GM12878 (cell line): ENCODE measurements at regions not wholly inside any gene's neighbourhood (a gene's known extent, or its start where the extent isn't known, plus 50 kb on each side); places are given as distances from the start of the nearest gene placed in this dataset.

Source experiments
- ATAC-seq: fragments of 200-7000 bp; cut with Tn5 transposase; 3 replicates; pipeline ENCODE4 v1.9.1; 2020; ENCODE audit warnings: mild to moderate bottlenecking, moderate library complexity
- BruUV-seq: library from RNA; stranded (reverse); fragments of 400-500 nt; replicated peaks from 2 replicates; lab custom pipeline; 2021; lab: Mats Ljungman, UMichigan
- CTCF ChIA-PET: fragments of 300-600 bp; sonication (Branson Sonifier 250); formaldehyde crosslinking; extraction: SDS; loops from one replicate; lab custom pipeline; 2021; ENCODE audit warnings: inconsistent platforms; lab: Yijun Ruan, JAX
- POLR2A ChIA-PET: fragments of 350-600 bp; formaldehyde crosslinking; extraction: SDS; loops from one replicate; lab custom pipeline; 2021; ENCODE audit warnings: inconsistent platforms; lab: Charles Lee
- RAD21 ChIA-PET: fragments of 300-600 bp; sonication (Branson Sonifier 250); formaldehyde crosslinking; loops from one replicate; lab custom pipeline; 2023; ENCODE audit warnings: antibody characterized with exemption; ENCODE audit not compliant: unreplicated experiment; lab: Charles Lee
- SMC1A ChIA-PET: fragments of 300-600 bp; sonication (Branson Sonifier 250); formaldehyde crosslinking; loops from one replicate; lab custom pipeline; 2023; ENCODE audit not compliant: unreplicated experiment, uncharacterized antibody; lab: Charles Lee
- DNase-seq: peaks from one replicate; pipeline ENCODE4 v3.0.0-alpha.2; 2011; ENCODE audit warnings: low read depth, low spot score
- FAIRE-seq: peaks from 3 replicates; lab custom pipeline; 2011; peaks lifted over from hg19 to GRCh38; lab: Jason Lieb, UNC
- H2AFZ ChIP-seq: 2 replicates; pipeline ENCODE4 v1.6.0; 2011; ENCODE audit warnings: low read depth, low read length, control low read depth; ENCODE audit not compliant: control insufficient read depth
- H3K27ac ChIP-seq: 2 replicates; pipeline ENCODE4 v1.5.1; 2011; ENCODE audit warnings: control low read depth; ENCODE audit not compliant: control insufficient read depth, insufficient read depth
- H3K27me3 ChIP-seq, 2 experiments: replicated peaks in 1 of 2; 2 replicates each; pipeline versions ENCODE4 v1.6.0 to v1.6.1; 2011; ENCODE audit warnings: low read length in 1 of 2; ENCODE audit not compliant: control insufficient read depth in 2 of 2, insufficient read depth in 2 of 2
- H3K36me3 ChIP-seq, 2 experiments: 2 replicates each; pipeline ENCODE4 v1.5.1; 2011; ENCODE audit warnings: low read length in 1 of 2; ENCODE audit not compliant: control insufficient read depth in 2 of 2, insufficient read depth in 2 of 2
- H3K4me1 ChIP-seq: 2 replicates; pipeline ENCODE4 v1.6.1; 2011; ENCODE audit warnings: mild to moderate bottlenecking, low read length, moderate library complexity, mixed read lengths; ENCODE audit not compliant: control insufficient read depth, insufficient read depth
- H3K4me2 ChIP-seq: 2 replicates; pipeline ENCODE4 v1.6.0; 2011; ENCODE audit warnings: control low read depth; ENCODE audit not compliant: control insufficient read depth, insufficient read depth
- H3K4me3 ChIP-seq: fragments of 200-600 bp; sonication (generic); 2 replicates; pipeline ENCODE4 v1.5.1; 2016
- H3K79me2 ChIP-seq: 2 replicates; pipeline ENCODE4 v1.6.0; 2011; ENCODE audit warnings: low read length; ENCODE audit not compliant: control insufficient read depth, insufficient read depth
- H3K9ac ChIP-seq: 2 replicates; pipeline ENCODE4 v1.8.0; 2011; ENCODE audit warnings: low read length, control low read depth, mixed read lengths; ENCODE audit not compliant: control insufficient read depth, insufficient read depth
- H3K9me3 ChIP-seq: replicated peaks from 3 replicates; pipeline ENCODE4 v1.5.1; 2011; ENCODE audit warnings: mild to moderate bottlenecking, low read length; ENCODE audit not compliant: control insufficient read depth, insufficient read depth
- H4K20me1 ChIP-seq: 2 replicates; pipeline ENCODE4 v1.6.0; 2011; ENCODE audit not compliant: control insufficient read depth, insufficient read depth
- CREB1 ChIP-seq: IDR thresholded peaks from 2 replicates; pipeline ENCODE4 v1.6.1; 2012; ENCODE audit warnings: low read depth, mild to moderate bottlenecking, inconsistent platforms
- CREM ChIP-seq: IDR thresholded peaks from 2 replicates; pipeline ENCODE4 v1.6.1; 2014; ENCODE audit warnings: antibody characterized with exemption, low read depth
- ESRRA ChIP-seq: IDR thresholded peaks from 2 replicates; pipeline ENCODE4 v1.6.1; 2012; ENCODE audit warnings: mild to moderate bottlenecking, low read length, improper control_type of control experiment
- LARP7 ChIP-seq: fragments of 450-650 bp; IDR thresholded peaks from 2 replicates; pipeline ENCODE4 v1.6.1; 2017; ENCODE audit warnings: mild to moderate bottlenecking
- MAX ChIP-seq: IDR thresholded peaks from 2 replicates; pipeline ENCODE4 v1.6.1; 2012; ENCODE audit warnings: low read depth, low read length, improper control_type of control experiment
- MXI1 ChIP-seq: fragments of 150-350 bp; IDR thresholded peaks from 2 replicates; pipeline ENCODE4 v1.6.1; 2011; ENCODE audit warnings: low read depth, mild to moderate bottlenecking, inconsistent platforms, low read length, improper control_type of control experiment
- NR2C2 ChIP-seq: IDR thresholded peaks from 2 replicates; pipeline ENCODE4 v1.6.1; 2011; ENCODE audit warnings: borderline replicate concordance, low read depth; ENCODE audit not compliant: control insufficient read depth, insufficient read length
- PML ChIP-seq: IDR thresholded peaks from 2 replicates; pipeline ENCODE4 v1.6.1; 2012; ENCODE audit warnings: low read length, inconsistent platforms
- POLR2A ChIP-seq: IDR thresholded peaks from 2 replicates; pipeline ENCODE4 v1.6.1; 2011; ENCODE audit warnings: low read depth, mild to moderate bottlenecking, low read length
- RAD21 ChIP-seq: IDR thresholded peaks from 2 replicates; pipeline ENCODE4 v1.6.1; 2011; ENCODE audit warnings: mild to moderate bottlenecking, low read depth, low read length, moderate library complexity; ENCODE audit not compliant: insufficient read depth
- RAD51 ChIP-seq: fragments of 450-650 bp; IDR thresholded peaks from 2 replicates; pipeline ENCODE4 v1.6.1; 2016; ENCODE audit warnings: moderate library complexity, mild to moderate bottlenecking, inconsistent platforms
- RB1 ChIP-seq: fragments of 450-650 bp; formaldehyde crosslinking; IDR thresholded peaks from 2 replicates; pipeline ENCODE4 v1.6.1; 2017; ENCODE audit warnings: mild to moderate bottlenecking, borderline replicate concordance
- SPI1 ChIP-seq: IDR thresholded peaks from 2 replicates; pipeline ENCODE4 v1.6.1; 2011; ENCODE audit warnings: low read depth, mild to moderate bottlenecking, low read length, moderate library complexity, borderline replicate concordance; ENCODE audit not compliant: insufficient read depth
- TCF12 ChIP-seq: IDR thresholded peaks from 2 replicates; pipeline ENCODE4 v1.6.1; 2011; ENCODE audit warnings: low read depth, mild to moderate bottlenecking, low read length
- ZNF384 ChIP-seq: IDR thresholded peaks from 2 replicates; pipeline ENCODE4 v1.6.1; 2012; ENCODE audit warnings: low read depth, mild to moderate bottlenecking, low read length, improper control_type of control experiment, borderline replicate concordance
- WGBS: methylation state at CpG from one replicate; pipeline ENCODE4 v1.1.6; 2016; ENCODE audit warnings: low lambda C conversion rate; ENCODE audit not compliant: insufficient replicate concordance, insufficient coverage; ENCODE audit errors: missing lambda C conversion rate; 5-methylcytosine and 5-hydroxymethylcytosine counted together
- in situ Hi-C: fragments of 300-500 bp; cut with MboI; formaldehyde crosslinking; loops from 9 replicates; pipeline ENCODE4 v1.14.3; 2018; ENCODE audit warnings: mixed read lengths
- intact Hi-C: fragments of 100-400 bp; cut with micrococcal nuclease; formaldehyde crosslinking; loops from one replicate; pipeline ENCODE4 v1.14.2; 2022; ENCODE audit not compliant: unreplicated experiment
- TF ChIP-seq, protein P1 (sequence below): IDR thresholded peaks from 2 replicates; pipeline ENCODE4 v1.6.1; 2012; ENCODE audit warnings: low read depth, low read length, improper control_type of control experiment
- TF ChIP-seq, protein P2 (sequence below): IDR thresholded peaks from 2 replicates; pipeline ENCODE4 v1.6.1; 2011; ENCODE audit warnings: mild to moderate bottlenecking, low read depth, low read length, moderate library complexity; ENCODE audit not compliant: insufficient replicate concordance

DNA sequence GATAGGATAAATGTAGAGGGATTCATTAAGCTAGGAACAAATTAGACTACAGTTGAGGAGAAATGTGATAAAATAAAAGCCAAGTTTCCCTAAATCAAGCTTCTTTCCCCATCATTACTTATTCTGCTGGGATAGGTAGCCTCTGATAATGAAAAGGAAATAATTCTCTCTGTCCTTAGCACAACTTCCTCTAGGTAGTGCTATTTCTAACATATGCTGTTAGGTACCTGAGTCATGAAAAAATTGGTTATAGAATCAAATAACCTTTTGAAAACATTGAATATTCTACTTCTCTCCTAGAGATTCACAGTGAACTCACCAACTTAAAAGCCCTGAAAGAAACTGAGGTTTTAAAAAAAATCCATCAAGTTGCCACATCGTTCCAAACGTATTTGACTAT lies 1793.1 kb downstream of the EFNA5 start:
- TF ChIP-seq LARP7 (no peak), NR2C2 (no peak), RAD51 (no peak), SPI1 (no peak), MXI1 (no peak), TCF12 (no peak), POLR2A (no peak), RB1 (no peak), ESRRA (no peak), CREB1 (no peak), ZNF384 (no peak), RAD21 (no peak), MAX (no peak), CREM (no peak), PML (no peak)
- TF ChIP-seq, protein P1, sequence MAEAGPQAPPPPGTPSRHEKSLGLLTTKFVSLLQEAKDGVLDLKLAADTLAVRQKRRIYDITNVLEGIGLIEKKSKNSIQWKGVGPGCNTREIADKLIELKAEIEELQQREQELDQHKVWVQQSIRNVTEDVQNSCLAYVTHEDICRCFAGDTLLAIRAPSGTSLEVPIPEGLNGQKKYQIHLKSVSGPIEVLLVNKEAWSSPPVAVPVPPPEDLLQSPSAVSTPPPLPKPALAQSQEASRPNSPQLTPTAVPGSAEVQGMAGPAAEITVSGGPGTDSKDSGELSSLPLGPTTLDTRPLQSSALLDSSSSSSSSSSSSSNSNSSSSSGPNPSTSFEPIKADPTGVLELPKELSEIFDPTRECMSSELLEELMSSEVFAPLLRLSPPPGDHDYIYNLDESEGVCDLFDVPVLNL: no peak
- TF ChIP-seq, protein P2, sequence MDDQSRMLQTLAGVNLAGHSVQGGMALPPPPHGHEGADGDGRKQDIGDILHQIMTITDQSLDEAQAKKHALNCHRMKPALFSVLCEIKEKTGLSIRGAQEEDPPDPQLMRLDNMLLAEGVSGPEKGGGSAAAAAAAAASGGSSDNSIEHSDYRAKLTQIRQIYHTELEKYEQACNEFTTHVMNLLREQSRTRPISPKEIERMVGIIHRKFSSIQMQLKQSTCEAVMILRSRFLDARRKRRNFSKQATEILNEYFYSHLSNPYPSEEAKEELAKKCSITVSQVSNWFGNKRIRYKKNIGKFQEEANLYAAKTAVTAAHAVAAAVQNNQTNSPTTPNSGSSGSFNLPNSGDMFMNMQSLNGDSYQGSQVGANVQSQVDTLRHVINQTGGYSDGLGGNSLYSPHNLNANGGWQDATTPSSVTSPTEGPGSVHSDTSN: no peak
- H3K27ac ChIP-seq: no peak overlapping the region
- BruUV-seq: no TSS peak
- H4K20me1 ChIP-seq: no peaks in the 10 kb centered on the region
- H3K4me3 ChIP-seq: no peak overlapping the region
- no peaks in the 10 kb centered on the region for H3K79me2 ChIP-seq
- H3K4me1 ChIP-seq: no peaks in the 10 kb centered on the region
- in situ Hi-C loops (no loop called here), intact Hi-C loops (no loop called here)
- no peaks in the 10 kb centered on the region for H3K9me3 ChIP-seq
- no peaks in the 10 kb centered on the region for H3K36me3 ChIP-seq
- WGBS: 68% methylated on average over 2 of the region's 2 CpGs
- ChIA-PET POLR2A (no interaction called here), CTCF (no interaction called here), SMC1A (no interaction called here), RAD21 (no interaction called here)
- no peak for ATAC-seq
- no peak for FAIRE-seq
- H3K4me2 ChIP-seq: no peak overlapping the region
- DNase-seq: no peak
- no peak overlapping the region for H3K9ac ChIP-seq
- no peaks in the 10 kb centered on the region for H3K27me3 ChIP-seq
- no peak overlapping the region for H2AFZ ChIP-seq
